Muscle of back (tissue), 3 donors: ENCODE measurements at regions not wholly inside any gene's neighbourhood (a gene's known extent, or its start where the extent isn't known, plus 50 kb on each side); places are given as distances from the start of the nearest gene placed in this dataset.

ENCODE experiments used
- DNase-seq, 3 donors: peaks; one replicate each; pipeline versions ENCODE4 v3.0.0 to v3.0.0-alpha.2; 2013

DNA sequence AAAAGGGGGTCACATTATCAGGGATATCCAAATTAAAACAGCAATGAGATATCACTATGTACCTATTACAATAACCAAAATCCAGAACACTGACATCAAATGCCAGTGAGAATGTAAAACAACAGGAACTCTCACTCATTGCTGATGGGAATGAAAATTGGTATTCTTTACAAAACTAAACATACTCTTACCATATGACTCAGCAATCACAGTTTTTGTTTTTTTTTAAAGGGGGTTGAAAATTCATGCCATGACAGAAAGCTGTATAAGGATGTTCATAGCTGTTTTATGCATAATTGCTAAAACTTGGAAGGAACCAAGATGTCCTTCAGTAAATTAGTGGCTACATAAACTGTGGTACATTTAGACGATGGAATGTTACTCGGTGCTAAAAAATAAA, 71.6 kb upstream of the SLITRK1 start:
- DNase-seq: no peak

DNA sequence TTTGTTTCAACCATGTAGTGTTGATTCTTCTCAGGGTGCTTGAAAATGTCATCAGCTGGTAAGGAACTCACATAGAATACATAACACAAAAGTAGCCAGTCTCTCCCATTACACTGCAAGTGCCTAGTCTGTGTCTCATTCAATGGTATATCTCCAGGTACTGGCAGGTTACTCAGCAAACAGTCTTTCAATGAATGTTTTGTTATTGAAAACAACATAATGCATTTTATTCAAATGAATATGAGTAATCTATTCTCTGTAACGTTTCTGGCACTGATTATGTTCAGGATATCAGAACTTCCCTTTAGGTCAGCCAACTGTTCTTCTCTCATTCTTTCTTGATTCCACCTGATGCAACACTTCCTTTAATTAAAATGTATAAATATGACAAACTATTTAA, 68.0 kb upstream of the SLITRK1 start:
- no peak for DNase-seq

DNA sequence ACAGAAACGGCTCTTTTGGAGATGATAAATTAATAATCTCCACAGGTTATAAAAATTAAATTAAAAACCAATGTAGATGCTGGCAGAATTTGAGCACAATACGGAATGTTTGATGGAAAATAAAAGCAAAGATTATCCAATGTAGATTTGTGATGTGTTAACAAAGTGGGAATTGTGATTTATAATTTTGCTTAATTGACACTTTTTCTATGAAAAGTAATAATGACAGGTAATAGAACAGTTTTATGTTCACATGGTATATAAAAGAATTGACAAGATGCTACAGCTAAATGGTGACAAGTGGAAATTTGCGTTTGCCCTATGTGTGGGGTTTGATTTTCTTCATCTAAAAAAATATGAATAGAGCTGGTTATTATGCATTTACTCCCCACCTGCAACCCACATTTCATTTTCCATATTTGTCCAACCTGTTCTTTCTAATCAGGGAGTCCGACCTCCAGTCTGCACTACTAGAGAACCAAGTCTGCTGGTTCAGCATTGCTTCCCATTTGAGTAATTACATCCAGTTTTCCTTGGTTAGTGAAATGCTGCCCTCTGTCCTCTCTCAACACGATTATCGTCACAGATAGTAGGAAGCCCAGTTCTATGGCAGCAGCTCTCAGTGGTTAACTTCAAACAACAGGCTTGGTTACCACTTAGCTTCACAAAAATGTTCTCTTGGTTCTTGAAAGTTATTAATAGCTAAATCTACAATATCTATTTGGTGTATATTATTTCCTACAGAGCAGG, 61.4 kb upstream of the SLITRK1 start:
- DNase-seq: no peak

DNA sequence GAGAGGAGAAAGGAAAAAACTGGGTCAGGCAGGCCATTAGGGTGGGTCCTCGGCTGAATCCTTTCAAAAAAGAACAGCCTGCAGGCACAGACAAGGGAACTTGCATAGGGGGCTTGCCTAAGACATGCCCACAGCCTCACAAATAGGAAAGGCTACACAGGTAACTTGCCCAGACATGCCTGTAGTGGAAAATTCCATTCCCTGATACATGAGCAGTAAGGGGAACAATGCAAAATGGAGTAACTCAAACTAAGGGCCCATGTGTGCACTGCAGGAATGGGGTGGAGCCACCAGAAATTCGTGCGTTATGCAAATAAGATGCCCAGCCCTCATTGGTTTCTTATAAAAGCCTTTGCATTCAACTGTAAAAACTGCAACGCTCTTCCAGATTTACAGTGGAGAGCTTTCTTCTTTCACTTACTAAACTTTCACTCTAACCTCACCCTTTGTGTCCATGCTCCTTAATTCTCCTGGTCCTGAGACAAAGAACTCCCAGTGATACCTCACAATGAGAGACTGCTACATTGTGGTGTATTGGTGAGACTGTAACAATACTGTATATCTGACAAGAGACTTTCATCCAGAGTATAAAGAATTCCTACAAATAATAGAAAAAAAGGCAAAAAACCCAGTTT, 59.5 kb upstream of the SLITRK1 start:
- DNase-seq: no peak

DNA sequence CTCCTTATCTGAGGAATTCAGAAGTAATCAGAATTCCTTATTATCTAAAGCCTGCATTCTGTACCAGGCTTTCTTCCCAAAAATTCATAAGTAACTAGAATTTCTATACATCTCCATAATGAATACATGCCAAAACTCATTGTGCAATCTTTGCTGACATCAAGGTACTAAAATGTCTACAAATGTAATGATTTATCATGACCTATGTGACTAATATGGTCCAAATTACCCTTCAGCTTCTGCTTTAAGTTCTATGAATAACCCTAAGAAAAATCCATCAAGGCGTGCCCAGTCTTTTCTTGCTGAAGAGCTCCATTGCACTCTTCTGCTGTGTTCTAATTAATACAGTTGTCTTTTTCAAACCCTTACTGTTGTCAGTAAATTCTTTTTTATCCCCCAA, 58.5 kb upstream of the SLITRK1 start:
- peak in 1 of 3 donors; percentile 43 for DNase-seq

DNA sequence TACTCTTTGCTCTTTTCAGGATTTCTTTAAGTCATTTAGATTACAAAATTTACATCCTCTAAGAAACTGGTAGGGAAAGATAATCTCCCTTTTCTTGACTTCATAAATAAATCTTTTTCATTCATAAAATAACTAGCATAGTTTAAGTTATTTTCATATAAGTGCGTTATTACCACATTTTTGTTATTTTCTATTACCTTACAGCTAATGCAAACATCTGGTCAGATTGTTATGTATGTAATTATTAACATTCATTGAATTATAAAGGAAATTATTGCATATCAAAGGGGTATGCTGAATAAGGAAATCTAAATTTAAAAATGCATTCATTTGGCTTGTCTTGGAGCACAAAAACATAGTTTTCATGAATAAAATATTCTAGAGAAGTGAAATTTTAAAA, 55.3 kb upstream of the SLITRK1 start:
- DNase-seq: no peak

DNA sequence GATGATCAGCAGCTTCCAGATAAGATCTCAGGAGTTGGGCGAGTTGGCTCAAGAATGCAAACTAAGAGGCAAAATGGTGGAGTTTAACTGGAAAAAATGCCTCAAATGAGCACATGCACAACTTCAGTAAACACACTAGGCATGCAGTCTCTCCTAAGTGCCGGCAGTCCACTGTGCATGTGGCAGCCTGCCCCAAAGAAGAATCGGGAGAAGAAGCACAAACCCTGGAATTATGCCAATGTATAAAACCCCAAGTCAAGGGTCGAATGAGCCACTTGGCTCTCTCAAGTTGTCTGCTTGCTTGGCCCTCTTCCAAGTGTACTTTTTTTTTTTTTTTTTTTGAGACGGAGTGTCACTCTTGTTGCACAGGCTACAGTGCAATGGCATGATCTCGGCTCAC, 53.3 kb upstream of the SLITRK1 start:
- DNase-seq: no peak
